Cardiac fibroblast (primary cell): ENCODE measurements at regions not wholly inside any gene's neighbourhood (a gene's known extent, or its start where the extent isn't known, plus 50 kb on each side); places are given as distances from the start of the nearest gene placed in this dataset.

ENCODE experiments used
- DNase-seq, 2 donors: peaks; one replicate each; pipeline versions ENCODE4 v3.0.0 to v3.0.0-alpha.2; 2010; ENCODE audit warnings: low read depth in 2 of 2
- H3K4me3 ChIP-seq, 2 donors: replicated peaks in 1 of 2; 1 replicate in 1 of 2; 2 replicates in 1 of 2; pipeline ENCODE4 v1.5.1; 2011; ENCODE audit warnings: low read depth in 2 of 2, low read length in 2 of 2, mild to moderate bottlenecking in 2 of 2, moderate library complexity in 1 of 2
- TF ChIP-seq, protein P1 (sequence below): IDR thresholded peaks from one replicate; pipeline ENCODE4 v1.5.1; 2011; ENCODE audit warnings: low read depth, mild to moderate bottlenecking, low read length, inconsistent platforms

DNA sequence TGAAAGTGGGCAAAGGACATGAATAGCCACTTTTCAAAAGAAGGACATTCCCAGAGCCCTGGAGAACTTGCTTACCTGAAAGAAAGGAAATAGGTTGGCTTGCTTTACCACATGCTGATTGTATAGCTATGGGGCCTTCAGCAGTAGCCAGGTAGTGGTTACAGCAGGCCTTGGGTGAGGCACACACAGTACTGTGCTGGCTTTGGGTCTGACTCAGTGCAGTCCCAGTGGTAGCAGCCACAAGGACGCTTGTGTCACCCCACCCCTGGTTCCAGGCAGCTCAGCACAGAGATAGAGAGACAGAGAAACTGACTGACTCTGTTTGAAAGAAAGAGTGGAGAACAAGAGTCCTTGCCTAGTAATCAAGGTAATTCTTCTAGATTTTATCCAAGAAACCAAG lies 201.0 kb upstream of the EYS start:
- H3K4me3 ChIP-seq: no peak overlapping the region
- no peak for DNase-seq
- TF ChIP-seq, protein P1, sequence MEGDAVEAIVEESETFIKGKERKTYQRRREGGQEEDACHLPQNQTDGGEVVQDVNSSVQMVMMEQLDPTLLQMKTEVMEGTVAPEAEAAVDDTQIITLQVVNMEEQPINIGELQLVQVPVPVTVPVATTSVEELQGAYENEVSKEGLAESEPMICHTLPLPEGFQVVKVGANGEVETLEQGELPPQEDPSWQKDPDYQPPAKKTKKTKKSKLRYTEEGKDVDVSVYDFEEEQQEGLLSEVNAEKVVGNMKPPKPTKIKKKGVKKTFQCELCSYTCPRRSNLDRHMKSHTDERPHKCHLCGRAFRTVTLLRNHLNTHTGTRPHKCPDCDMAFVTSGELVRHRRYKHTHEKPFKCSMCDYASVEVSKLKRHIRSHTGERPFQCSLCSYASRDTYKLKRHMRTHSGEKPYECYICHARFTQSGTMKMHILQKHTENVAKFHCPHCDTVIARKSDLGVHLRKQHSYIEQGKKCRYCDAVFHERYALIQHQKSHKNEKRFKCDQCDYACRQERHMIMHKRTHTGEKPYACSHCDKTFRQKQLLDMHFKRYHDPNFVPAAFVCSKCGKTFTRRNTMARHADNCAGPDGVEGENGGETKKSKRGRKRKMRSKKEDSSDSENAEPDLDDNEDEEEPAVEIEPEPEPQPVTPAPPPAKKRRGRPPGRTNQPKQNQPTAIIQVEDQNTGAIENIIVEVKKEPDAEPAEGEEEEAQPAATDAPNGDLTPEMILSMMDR: no peak

DNA sequence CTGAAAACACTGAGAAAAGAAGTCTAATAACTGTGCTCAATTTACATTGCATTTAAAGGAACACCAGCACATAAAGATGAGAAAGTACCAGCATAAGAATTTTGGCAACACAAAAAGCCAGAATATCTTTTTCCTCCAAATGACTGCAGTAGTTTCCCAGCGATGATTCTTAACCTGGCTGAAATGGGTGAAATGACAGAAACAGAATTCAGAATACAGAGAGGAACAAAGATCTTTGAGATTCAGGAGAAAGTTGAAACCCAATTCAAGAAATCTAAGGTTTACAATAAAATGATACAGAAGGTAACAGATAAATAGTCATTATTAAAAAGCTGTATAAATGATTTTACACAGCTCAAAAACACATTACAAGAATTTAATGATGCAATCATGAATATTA lies 197.0 kb upstream of the EYS start:
- TF ChIP-seq, protein P1: no peak
- no peak overlapping the region for H3K4me3 ChIP-seq
- no peak for DNase-seq

DNA sequence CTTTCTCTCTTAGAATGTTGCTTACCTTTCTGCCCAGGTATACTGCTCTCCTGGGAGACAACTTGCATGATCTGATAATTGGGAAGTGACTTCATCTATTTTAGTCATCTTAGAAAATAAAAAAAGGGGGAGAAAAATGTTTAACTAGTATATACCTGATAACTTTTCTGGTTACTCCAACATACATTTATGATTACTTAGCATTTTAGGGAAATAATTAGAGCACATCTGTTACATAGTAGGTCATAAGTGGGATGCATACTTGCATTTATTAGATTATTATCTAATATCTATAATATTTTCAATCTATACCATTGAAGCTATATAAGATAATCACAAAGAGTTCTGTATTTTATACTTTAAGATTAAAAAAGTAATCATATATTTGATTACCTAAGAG lies 193.9 kb upstream of the EYS start:
- no peak for DNase-seq
- H3K4me3 ChIP-seq: no peak overlapping the region
- TF ChIP-seq, protein P1: no peak

DNA sequence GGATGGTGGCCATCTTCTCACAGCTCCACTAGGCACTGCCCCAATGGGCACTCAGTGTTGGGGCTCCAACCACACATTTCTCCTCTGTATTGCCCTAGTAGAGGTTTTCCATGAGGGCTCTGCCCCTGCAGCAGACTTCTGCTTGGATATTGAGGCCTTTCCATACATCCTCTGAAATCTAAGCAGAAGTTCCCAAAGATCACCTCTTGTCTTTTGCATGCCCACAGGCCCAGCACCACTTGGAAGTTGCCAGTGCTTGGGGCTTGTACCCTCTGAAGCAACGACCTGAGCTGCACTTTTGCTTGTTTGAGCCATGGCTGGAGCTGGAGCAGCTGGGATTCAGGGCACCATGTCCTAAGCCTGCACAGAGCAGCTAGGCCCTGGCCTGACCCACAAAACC lies 189.1 kb upstream of the EYS start:
- H3K4me3 ChIP-seq: no peak overlapping the region
- TF ChIP-seq, protein P1: no peak

DNA sequence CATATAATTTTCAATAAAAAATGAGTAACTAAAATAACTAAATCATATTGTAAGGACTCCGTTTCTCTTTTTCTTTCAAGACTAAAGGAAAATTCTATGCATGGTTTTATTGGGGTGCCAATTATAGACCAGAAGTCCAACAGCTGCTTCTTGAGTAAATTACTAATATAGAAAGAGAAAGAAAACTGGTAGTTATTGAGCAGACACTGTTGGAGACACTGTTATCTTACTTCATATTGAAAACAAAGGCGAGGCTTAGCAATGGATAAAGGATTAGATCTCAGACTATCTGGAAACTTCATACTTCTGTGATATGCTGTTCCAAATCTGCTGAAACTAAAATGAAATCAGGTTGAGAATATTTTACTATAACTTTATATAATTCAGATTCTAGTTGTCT lies 169.6 kb upstream of the EYS start:
- no peak overlapping the region for H3K4me3 ChIP-seq
- TF ChIP-seq, protein P1: no peak
- DNase-seq: no peak

More for the DNA sequence above, 189.1 kb upstream of the EYS start:
- no peak for DNase-seq

DNA sequence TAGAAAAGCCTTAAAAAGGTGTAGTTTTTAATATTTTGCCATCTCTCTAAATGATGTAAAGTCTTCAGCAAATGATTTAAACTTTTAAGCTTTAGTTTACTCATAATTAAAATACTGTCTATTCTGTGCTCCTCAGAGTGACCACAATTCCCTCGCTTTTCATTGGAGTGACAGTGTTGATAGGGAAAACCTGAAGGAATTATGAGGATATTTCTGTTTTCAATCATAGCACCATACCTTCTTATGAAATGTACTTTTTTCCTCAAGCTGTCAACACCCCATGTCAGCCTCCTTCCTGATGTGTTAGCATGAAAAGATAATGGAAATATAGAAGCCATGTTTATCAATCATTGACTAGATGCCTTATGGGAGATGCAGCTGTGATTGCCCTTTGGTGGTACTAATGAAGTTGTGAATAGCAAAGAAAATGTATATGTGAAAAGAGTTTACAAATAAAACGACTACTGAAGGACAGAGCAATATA lies 145.4 kb upstream of the EYS start:
- TF ChIP-seq, protein P1: no peak
- no peak for DNase-seq
- no peak overlapping the region for H3K4me3 ChIP-seq

DNA sequence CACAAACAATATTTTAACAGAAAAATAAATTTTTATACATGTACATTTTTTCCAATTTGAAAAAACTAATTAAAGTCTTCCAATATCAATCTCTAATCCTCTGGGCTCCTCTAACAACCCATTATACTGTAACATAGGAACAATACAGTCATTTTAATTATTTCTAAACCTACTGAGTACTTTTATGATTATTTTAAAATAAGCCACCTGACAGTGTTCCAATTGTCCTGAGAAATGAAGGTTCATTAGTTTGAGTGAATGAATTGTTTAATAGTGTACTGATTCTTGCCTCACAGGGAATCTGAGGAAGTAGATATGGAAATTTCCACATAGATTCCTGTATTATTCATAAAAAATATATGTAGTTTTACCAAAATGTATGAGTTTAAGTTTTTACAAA lies 123.1 kb upstream of the EYS start:
- TF ChIP-seq, protein P1: no peak
- H3K4me3 ChIP-seq: no peak overlapping the region
- DNase-seq: no peak
